GM19023 (cell line): ENCODE measurements at regions not wholly inside any gene's neighbourhood (a gene's known extent, or its start where the extent isn't known, plus 50 kb on each side); places are given as distances from the start of the nearest gene placed in this dataset.
"Not testable (repeated sequence)": the region's sequence is repeated elsewhere in the genome, so short reads cannot be mapped to it uniquely, and the experiment has no call there.

ENCODE experiments used
- ATAC-seq: cut with Tn5 transposase; IDR thresholded peaks from one replicate; pipeline ENCODE4 v1.9.1; 2021; ENCODE audit warnings: mild to moderate bottlenecking, moderate library complexity; ENCODE audit not compliant: unreplicated experiment

GRCh38 chr10:106304056-106304455 lies 860.5 kb downstream of the SORCS1 start:
- ATAC-seq, result no peak

- ATAC-seq, result no peak
Measured at GRCh38 chr10:106302961-106303360, 861.5 kb downstream of the SORCS1 start.

- no peak for ATAC-seq
Measured at GRCh38 chr10:106301146-106301545, 863.4 kb downstream of the SORCS1 start.

- no peak for ATAC-seq
Measured at GRCh38 chr10:106296750-106297392, 867.6 kb downstream of the SORCS1 start.

- no peak for ATAC-seq
Measured at GRCh38 chr10:106284802-106285587, 879.5 kb downstream of the SORCS1 start.

- ATAC-seq, result no peak
Measured at GRCh38 chr10:106280896-106281460, 883.5 kb downstream of the SORCS1 start.

- no peak for ATAC-seq
Measured at GRCh38 chr10:106278383-106278782, 886.1 kb downstream of the SORCS1 start.

- ATAC-seq, result no peak
Measured at GRCh38 chr10:106271237-106271636, 893.3 kb downstream of the SORCS1 start.

GRCh38 chr10:106268000-106268399 lies 896.5 kb downstream of the SORCS1 start:
- no peak for ATAC-seq

GRCh38 chr10:106267591-106267990 lies 896.9 kb downstream of the SORCS1 start:
- ATAC-seq, result no peak

- not testable (repeated sequence) for ATAC-seq
Measured at GRCh38 chr10:106257432-106257831, 907.1 kb downstream of the SORCS1 start.

GRCh38 chr10:106255111-106255678 lies 909.3 kb downstream of the SORCS1 start:
- no peak for ATAC-seq

GRCh38 chr10:106254071-106254470 lies 910.4 kb downstream of the SORCS1 start:
- ATAC-seq, result no peak

GRCh38 chr10:106252541-106252940 lies 912.0 kb downstream of the SORCS1 start:
- no peak for ATAC-seq

GRCh38 chr10:106251573-106251972 lies 912.9 kb downstream of the SORCS1 start:
- ATAC-seq, result no peak

- ATAC-seq, result no peak
Measured at GRCh38 chr10:106242301-106242700, 922.2 kb downstream of the SORCS1 start.

GRCh38 chr10:106226828-106227227 lies 937.7 kb downstream of the SORCS1 start:
- no peak for ATAC-seq

- ATAC-seq, result no peak
Measured at GRCh38 chr10:106226142-106226541, 938.4 kb downstream of the SORCS1 start.

- no peak for ATAC-seq
Measured at GRCh38 chr10:106224676-106225075, 939.8 kb downstream of the SORCS1 start.

- ATAC-seq, result no peak
Measured at GRCh38 chr10:106217627-106218026, 946.9 kb downstream of the SORCS1 start.

- ATAC-seq, result no peak
Measured at GRCh38 chr10:106216085-106216484, 948.4 kb downstream of the SORCS1 start.

- ATAC-seq, result no peak
Measured at GRCh38 chr10:106214243-106214642, 950.3 kb downstream of the SORCS1 start.
